ENCODE measurements at regions not wholly inside any gene's neighbourhood (a gene's known extent, or its start where the extent isn't known, plus 50 kb on each side); places are given as distances from the start of the nearest gene placed in this dataset.

- no peak for TF ChIP-seq EZH2 (IDR thresholded peaks at IDR 0.05; ENCODE audit: insufficient read depth, poor library complexity, severe bottlenecking)
- TF ChIP-seq EZH2phosphoT487 (IDR thresholded peaks at IDR 0.05; ENCODE audit: insufficient read depth, low read depth) = no peak
Measured at GRCh38 chr4:41452484-41453225, 85.3 kb upstream of the LIMCH1 start.
